Neural progenitor cell (in vitro differentiated cells): ENCODE measurements at regions not wholly inside any gene's neighbourhood (a gene's known extent, or its start where the extent isn't known, plus 50 kb on each side); places are given as distances from the start of the nearest gene placed in this dataset.

Source experiments
- DNase-seq: peaks from one replicate; pipeline ENCODE4 v3.0.0-alpha.2; 2016; ENCODE audit warnings: low spot score
- H2AFZ ChIP-seq: fragments of 200-600 bp; sonication (generic); replicated peaks from 2 replicates; pipeline ENCODE4 v1.6.1; 2016; ENCODE audit warnings: antibody characterized with exemption
- H3F3A ChIP-seq: fragments of 200-600 bp; sonication (generic); 2 replicates; pipeline ENCODE4 v1.6.1; 2016; ENCODE audit warnings: antibody characterized with exemption, low read depth
- H3K27ac ChIP-seq: fragments of 200-600 bp; sonication (generic); 2 replicates; pipeline ENCODE4 v1.5.1; 2016; ENCODE audit warnings: mild to moderate bottlenecking
- H3K27me3 ChIP-seq: fragments of 200-600 bp; sonication (generic); 2 replicates; pipeline ENCODE4 v1.6.1; 2016; ENCODE audit warnings: mild to moderate bottlenecking, moderate library complexity
- H3K36me3 ChIP-seq: fragments of 200-600 bp; sonication (generic); 2 replicates; pipeline ENCODE4 v1.5.1; 2016
- H3K4me1 ChIP-seq: fragments of 200-600 bp; sonication (generic); 2 replicates; pipeline ENCODE4 v1.6.1; 2016; ENCODE audit warnings: mixed run types
- H3K4me2 ChIP-seq: fragments of 200-600 bp; sonication (generic); 2 replicates; pipeline ENCODE4 v1.6.1; 2016
- H3K4me3 ChIP-seq: fragments of 200-600 bp; sonication (generic); 2 replicates; pipeline ENCODE4 v1.5.1; 2016
- H3K79me2 ChIP-seq: fragments of 200-600 bp; sonication (generic); 2 replicates; pipeline ENCODE4 v1.6.1; 2016; ENCODE audit warnings: low read depth
- H3K9ac ChIP-seq: fragments of 200-600 bp; sonication (generic); 2 replicates; pipeline ENCODE4 v1.6.1; 2016
- H3K9me3 ChIP-seq: fragments of 200-600 bp; sonication (generic); 2 replicates; pipeline ENCODE4 v1.5.1; 2016; ENCODE audit warnings: low read depth
- H4K20me1 ChIP-seq: fragments of 200-600 bp; sonication (generic); 2 replicates; pipeline ENCODE4 v1.6.1; 2016; ENCODE audit warnings: low read depth
- H3K27ac Mint-ChIP-seq: 3 replicates; pipeline ENCODE4 v1.8.0; 2021; ENCODE audit warnings: mixed read lengths
- H3K27me3 Mint-ChIP-seq: 2 replicates; pipeline ENCODE4 v1.8.0; 2022; ENCODE audit warnings: low read depth, mild to moderate bottlenecking, inconsistent platforms, moderate library complexity, mixed read lengths; ENCODE audit not compliant: insufficient read depth
- H3K36me3 Mint-ChIP-seq: 3 replicates; pipeline ENCODE4 v1.8.0; 2021; ENCODE audit warnings: mixed read lengths
- H3K4me1 Mint-ChIP-seq: 3 replicates; pipeline ENCODE4 v1.8.0; 2021; ENCODE audit warnings: mixed read lengths
- H3K4me3 Mint-ChIP-seq: 3 replicates; pipeline ENCODE4 v1.8.0; 2021; ENCODE audit warnings: mild to moderate bottlenecking, moderate library complexity, mixed read lengths
- H3K9me3 Mint-ChIP-seq: 3 replicates; pipeline ENCODE4 v1.8.0; 2020; ENCODE audit warnings: mixed read lengths
- EZH2 ChIP-seq: fragments of 200-600 bp; sonication (generic); IDR thresholded peaks from 2 replicates; pipeline ENCODE4 v1.6.1; 2017; ENCODE audit warnings: antibody characterized with exemption, mild to moderate bottlenecking, moderate library complexity
- EZH2phosphoT487 ChIP-seq: fragments of 200-600 bp; sonication (generic); IDR thresholded peaks from 2 replicates; pipeline ENCODE4 v1.6.1; 2017; ENCODE audit warnings: antibody characterized with exemption
- TF ChIP-seq, protein P1 (sequence below): fragments of 200-600 bp; sonication (generic); IDR thresholded peaks from 2 replicates; pipeline ENCODE4 v1.5.1; 2017; ENCODE audit warnings: antibody characterized with exemption, mild to moderate bottlenecking

DNA sequence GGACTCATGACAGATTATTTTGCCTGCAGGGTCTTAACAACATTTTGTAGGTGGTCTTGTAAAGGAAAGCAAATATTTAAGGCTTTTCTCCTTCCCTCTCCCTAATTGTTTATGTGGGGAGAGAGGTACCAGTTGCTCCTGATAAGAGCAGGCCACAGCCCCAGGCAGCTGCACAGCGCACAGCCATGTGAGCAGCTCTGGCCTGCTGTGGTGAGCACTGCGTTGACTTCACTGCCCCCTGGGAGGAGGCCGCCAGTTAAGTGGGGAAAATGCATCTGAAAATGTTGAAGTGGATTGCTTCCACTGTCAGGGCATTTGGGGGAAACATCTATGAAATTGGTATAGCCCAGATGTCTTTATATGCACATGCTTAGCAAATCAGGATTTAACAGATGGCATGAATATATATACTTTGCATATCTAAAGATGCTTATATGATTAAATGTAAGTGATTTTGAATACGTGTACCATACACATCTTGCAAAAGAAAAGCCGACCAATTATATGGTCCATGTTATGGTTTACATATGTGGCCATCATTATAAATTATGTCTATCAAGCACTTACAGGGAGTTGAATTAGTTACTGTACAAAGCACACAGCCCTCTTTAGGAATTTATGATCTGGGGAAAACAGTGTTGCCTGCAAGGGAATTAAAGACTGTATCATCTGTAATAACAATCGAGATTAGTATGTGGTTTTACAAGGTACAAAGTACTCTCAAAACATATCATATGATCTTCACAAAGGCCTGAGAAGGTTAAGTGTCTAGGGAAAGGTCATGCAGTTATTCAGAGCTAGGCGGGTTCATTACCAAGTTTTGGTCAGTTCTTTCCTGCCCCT, 132.1 kb downstream of the RHOU start:
- H2AFZ ChIP-seq: peak overlapping the region; percentile 53
- Mint-ChIP-seq H3K36me3 (no peaks in the 10 kb centered on the region), H3K4me1 (peaks cover 74% of the 10 kb centered on the region), H3K27me3 (peaks cover 11% of the 10 kb centered on the region), H3K4me3 (peak overlapping the region; percentile 59), H3K9me3 (no peaks in the 10 kb centered on the region), H3K27ac (peak overlapping the region; percentile 91)
- no peaks in the 10 kb centered on the region for H3K27me3 ChIP-seq
- H3K4me1 ChIP-seq: peaks cover 45% of the 10 kb centered on the region
- H3K4me3 ChIP-seq: no peak overlapping the region
- no peaks in the 10 kb centered on the region for H3K79me2 ChIP-seq
- TF ChIP-seq EZH2: no peak
- no peak for TF ChIP-seq EZH2phosphoT487
- TF ChIP-seq, protein P1, sequence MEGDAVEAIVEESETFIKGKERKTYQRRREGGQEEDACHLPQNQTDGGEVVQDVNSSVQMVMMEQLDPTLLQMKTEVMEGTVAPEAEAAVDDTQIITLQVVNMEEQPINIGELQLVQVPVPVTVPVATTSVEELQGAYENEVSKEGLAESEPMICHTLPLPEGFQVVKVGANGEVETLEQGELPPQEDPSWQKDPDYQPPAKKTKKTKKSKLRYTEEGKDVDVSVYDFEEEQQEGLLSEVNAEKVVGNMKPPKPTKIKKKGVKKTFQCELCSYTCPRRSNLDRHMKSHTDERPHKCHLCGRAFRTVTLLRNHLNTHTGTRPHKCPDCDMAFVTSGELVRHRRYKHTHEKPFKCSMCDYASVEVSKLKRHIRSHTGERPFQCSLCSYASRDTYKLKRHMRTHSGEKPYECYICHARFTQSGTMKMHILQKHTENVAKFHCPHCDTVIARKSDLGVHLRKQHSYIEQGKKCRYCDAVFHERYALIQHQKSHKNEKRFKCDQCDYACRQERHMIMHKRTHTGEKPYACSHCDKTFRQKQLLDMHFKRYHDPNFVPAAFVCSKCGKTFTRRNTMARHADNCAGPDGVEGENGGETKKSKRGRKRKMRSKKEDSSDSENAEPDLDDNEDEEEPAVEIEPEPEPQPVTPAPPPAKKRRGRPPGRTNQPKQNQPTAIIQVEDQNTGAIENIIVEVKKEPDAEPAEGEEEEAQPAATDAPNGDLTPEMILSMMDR: no peak
- H4K20me1 ChIP-seq: no peaks in the 10 kb centered on the region
- H3K4me2 ChIP-seq: no peak overlapping the region
- H3K9ac ChIP-seq: no peak overlapping the region
- H3K27ac ChIP-seq: no peak overlapping the region
- no peak for DNase-seq
- H3F3A ChIP-seq: peaks cover 20% of the 10 kb centered on the region
- H3K9me3 ChIP-seq: no peaks in the 10 kb centered on the region
- no peaks in the 10 kb centered on the region for H3K36me3 ChIP-seq

DNA sequence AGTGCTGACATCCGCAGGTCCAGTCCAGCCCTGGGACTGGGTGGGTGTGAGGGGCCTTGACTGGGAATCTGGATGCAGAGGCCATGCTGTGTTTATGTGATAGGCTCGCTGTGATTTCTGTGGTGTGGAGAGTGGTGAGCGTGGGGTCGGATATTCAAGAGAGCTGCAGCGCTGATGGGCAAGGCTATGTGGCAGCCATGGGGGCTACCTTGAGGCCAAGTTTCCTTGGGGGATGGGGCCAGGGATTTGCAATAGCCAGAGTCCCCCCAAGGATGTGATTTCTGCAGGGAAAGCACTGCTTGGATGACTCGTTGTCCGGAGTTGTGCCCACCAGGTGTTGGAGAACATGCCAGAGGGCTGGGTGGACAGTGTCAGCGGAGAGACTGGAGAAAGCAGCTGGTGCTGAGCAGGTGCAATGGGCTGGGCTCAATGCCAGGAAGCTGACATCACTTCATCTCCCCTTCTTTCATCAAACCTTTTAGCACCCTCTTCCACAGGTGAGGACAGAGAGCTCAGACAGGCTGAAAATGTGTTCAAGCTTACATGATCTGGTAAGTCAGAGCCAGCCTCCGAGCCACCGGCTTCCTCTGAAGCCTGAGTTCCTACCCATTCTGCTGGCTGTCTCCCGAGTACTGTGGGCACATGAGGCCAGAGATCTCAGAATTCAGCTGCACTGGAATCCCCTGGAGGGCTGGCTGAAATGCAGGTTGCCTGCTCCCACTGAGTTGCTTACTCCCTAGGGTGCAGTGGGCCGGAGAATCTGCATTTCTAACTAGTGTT, 132.9 kb downstream of the RHOU start:
- DNase-seq: no peak
- no peak for TF ChIP-seq EZH2
- no peak for TF ChIP-seq EZH2phosphoT487
- TF ChIP-seq, protein P1: no peak

GRCh38 chr1:228868731-228869024, 133.4 kb downstream of the RHOU start:
- Mint-ChIP-seq H3K27me3 (peaks cover 6% of the 10 kb centered on the region), H3K36me3 (no peaks in the 10 kb centered on the region), H3K9me3 (no peaks in the 10 kb centered on the region), H3K4me1 (peaks cover 63% of the 10 kb centered on the region), H3K27ac (no peak overlapping the region), H3K4me3 (no peak overlapping the region)
- H4K20me1 ChIP-seq: no peaks in the 10 kb centered on the region
- TF ChIP-seq, protein P1: no peak
- TF ChIP-seq EZH2 (no peak), EZH2phosphoT487 (no peak)
- no peak overlapping the region for H3K4me2 ChIP-seq
- no peak for DNase-seq
- no peaks in the 10 kb centered on the region for H3K36me3 ChIP-seq
- no peak overlapping the region for H3K9ac ChIP-seq
- H3K79me2 ChIP-seq: no peaks in the 10 kb centered on the region
- H3K4me1 ChIP-seq: peaks cover 40% of the 10 kb centered on the region
- H2AFZ ChIP-seq: no peak overlapping the region
- peaks cover 20% of the 10 kb centered on the region for H3F3A ChIP-seq
- H3K4me3 ChIP-seq: no peak overlapping the region
- H3K27ac ChIP-seq: no peak overlapping the region
- H3K9me3 ChIP-seq: no peaks in the 10 kb centered on the region
- no peaks in the 10 kb centered on the region for H3K27me3 ChIP-seq

More for the DNA sequence above, 132.9 kb downstream of the RHOU start:
- Mint-ChIP-seq H3K4me3 (peak overlapping the region; percentile 59), H3K27me3 (peaks cover 11% of the 10 kb centered on the region), H3K36me3 (no peaks in the 10 kb centered on the region), H3K4me1 (peaks cover 69% of the 10 kb centered on the region), H3K9me3 (no peaks in the 10 kb centered on the region), H3K27ac (peak overlapping the region; percentile 91)
- H3K79me2 ChIP-seq: no peaks in the 10 kb centered on the region
- no peak overlapping the region for H3K9ac ChIP-seq
- H3K36me3 ChIP-seq: no peaks in the 10 kb centered on the region
- H3K9me3 ChIP-seq: no peaks in the 10 kb centered on the region
- no peaks in the 10 kb centered on the region for H3K27me3 ChIP-seq
- no peaks in the 10 kb centered on the region for H4K20me1 ChIP-seq
- H3K4me1 ChIP-seq: peaks cover 45% of the 10 kb centered on the region
- peaks cover 20% of the 10 kb centered on the region for H3F3A ChIP-seq
- H3K27ac ChIP-seq: no peak overlapping the region
- H3K4me2 ChIP-seq: no peak overlapping the region
- no peak overlapping the region for H3K4me3 ChIP-seq
- no peak overlapping the region for H2AFZ ChIP-seq
